NT2/D1 (cell line): ENCODE measurements at regions not wholly inside any gene's neighbourhood (a gene's known extent, or its start where the extent isn't known, plus 50 kb on each side); places are given as distances from the start of the nearest gene placed in this dataset.

ENCODE experiments used
- DNase-seq: peaks from one replicate; pipeline ENCODE4 v3.0.0-alpha.2; 2011; ENCODE audit warnings: low read depth, low spot score
- H3K27me3 ChIP-seq: 2 replicates; pipeline ENCODE4 v1.6.0; 2011; ENCODE audit warnings: mild to moderate bottlenecking; ENCODE audit not compliant: insufficient read length, insufficient read depth
- H3K36me3 ChIP-seq: 2 replicates; pipeline ENCODE4 v1.6.1; 2011; ENCODE audit warnings: mild to moderate bottlenecking, low read length, mixed read lengths; ENCODE audit not compliant: insufficient read depth, insufficient read length
- H3K4me1 ChIP-seq: 2 replicates; pipeline ENCODE4 v1.5.1; 2011; ENCODE audit not compliant: insufficient read depth, insufficient read length
- H3K4me3 ChIP-seq: 2 replicates; pipeline ENCODE4 v1.5.1; 2011; ENCODE audit warnings: low read depth; ENCODE audit not compliant: insufficient read length
- H3K9ac ChIP-seq: 2 replicates; pipeline ENCODE4 v1.6.0; 2011; ENCODE audit warnings: low read depth; ENCODE audit not compliant: insufficient read length
- H3K9me3 ChIP-seq: 2 replicates; pipeline ENCODE4 v1.5.1; 2011; ENCODE audit warnings: mild to moderate bottlenecking, low read length; ENCODE audit not compliant: insufficient read depth
- SUZ12 ChIP-seq: IDR thresholded peaks from 2 replicates; pipeline ENCODE4 v1.6.1; 2011; ENCODE audit not compliant: insufficient read length, insufficient read depth; ENCODE audit errors: extremely low read depth
- YY1 ChIP-seq: IDR thresholded peaks from 2 replicates; pipeline ENCODE4 v1.6.1; 2011; ENCODE audit not compliant: insufficient read length, insufficient read depth
- ZNF274 ChIP-seq: IDR thresholded peaks from 2 replicates; pipeline ENCODE4 v1.6.1; 2011; ENCODE audit warnings: mild to moderate bottlenecking, low read depth, low read length

DNA sequence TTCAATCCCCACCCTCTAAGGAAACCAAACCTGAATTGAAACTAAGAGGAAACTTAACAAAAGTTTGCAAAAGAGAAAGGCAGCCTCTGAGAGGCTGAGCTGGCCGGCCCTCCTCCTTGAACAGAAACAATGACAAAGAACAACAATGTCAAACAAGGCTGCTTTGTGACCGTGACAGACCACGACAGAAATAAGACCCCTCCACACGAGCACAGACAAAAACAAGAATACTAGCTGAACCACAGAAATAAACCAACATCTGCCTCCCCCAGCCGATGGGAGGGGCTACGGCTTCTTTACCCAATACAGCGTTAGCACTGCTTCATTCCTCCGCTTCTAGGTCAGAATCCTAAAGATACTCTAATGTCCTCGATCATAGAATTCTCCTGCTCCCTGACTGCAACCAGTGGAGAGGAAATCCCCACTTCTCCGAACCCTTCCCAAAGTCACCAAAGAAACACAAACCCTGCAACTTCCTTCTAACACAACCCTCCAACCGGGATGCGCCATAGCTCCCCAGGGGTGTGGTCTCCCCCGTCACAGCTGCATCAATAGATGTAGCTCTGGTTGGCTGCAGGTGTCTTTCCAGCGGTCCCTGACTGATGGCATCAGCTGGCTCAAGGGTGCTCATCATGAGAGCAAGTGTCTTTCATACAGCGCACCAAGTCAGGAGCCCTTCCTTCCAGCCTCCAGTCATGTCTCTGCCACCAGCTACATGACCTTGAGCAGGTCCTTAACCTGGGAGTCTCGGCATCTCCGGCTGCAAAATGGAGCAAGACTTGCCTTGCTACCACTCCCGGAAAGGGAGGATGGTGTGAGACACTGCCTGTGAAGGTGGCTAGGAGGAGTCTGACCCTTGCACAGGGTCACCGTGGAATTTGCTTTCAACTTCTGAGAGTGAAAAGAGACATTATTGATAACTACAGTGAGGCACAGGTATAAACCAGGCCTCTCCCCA, 198.6 kb downstream of the HAUS1 start:
- TF ChIP-seq SUZ12, result no peak
- no peak for TF ChIP-seq ZNF274
- TF ChIP-seq YY1, result no peak
- H3K36me3 ChIP-seq, result no peaks in the 10 kb centered on the region
- DNase-seq, result no peak
- no peak overlapping the region for H3K9ac ChIP-seq
- H3K27me3 ChIP-seq, result no peaks in the 10 kb centered on the region
- peaks cover 2% of the 10 kb centered on the region for H3K4me1 ChIP-seq
- H3K4me3 ChIP-seq, result no peak overlapping the region
- no peaks in the 10 kb centered on the region for H3K9me3 ChIP-seq

DNA sequence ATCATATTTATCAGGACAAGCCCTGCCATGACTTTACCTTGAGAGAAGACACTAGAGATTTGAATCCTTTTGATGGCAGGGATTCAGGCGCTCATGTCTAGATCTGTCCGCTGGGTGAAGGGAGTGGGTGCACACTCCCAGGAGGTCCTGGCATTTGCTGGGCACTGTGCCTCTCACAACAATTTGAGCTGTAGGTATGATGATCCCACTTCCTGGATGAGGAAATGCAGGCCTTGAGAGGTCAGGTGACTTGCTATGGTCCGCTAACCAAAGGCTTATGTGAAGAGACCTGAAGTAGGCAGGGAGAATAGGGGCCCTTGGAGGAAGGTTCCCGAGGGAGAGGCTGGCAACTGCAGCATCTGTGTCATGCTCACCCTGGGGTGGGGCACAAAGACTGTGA, 206.1 kb downstream of the HAUS1 start:
- H3K4me1 ChIP-seq, result no peaks in the 10 kb centered on the region
- TF ChIP-seq YY1 (no peak), SUZ12 (no peak), ZNF274 (no peak)
- no peak for DNase-seq
- no peak overlapping the region for H3K9ac ChIP-seq
- no peaks in the 10 kb centered on the region for H3K36me3 ChIP-seq
- H3K27me3 ChIP-seq, result no peaks in the 10 kb centered on the region
- no peaks in the 10 kb centered on the region for H3K9me3 ChIP-seq
- no peak overlapping the region for H3K4me3 ChIP-seq

DNA sequence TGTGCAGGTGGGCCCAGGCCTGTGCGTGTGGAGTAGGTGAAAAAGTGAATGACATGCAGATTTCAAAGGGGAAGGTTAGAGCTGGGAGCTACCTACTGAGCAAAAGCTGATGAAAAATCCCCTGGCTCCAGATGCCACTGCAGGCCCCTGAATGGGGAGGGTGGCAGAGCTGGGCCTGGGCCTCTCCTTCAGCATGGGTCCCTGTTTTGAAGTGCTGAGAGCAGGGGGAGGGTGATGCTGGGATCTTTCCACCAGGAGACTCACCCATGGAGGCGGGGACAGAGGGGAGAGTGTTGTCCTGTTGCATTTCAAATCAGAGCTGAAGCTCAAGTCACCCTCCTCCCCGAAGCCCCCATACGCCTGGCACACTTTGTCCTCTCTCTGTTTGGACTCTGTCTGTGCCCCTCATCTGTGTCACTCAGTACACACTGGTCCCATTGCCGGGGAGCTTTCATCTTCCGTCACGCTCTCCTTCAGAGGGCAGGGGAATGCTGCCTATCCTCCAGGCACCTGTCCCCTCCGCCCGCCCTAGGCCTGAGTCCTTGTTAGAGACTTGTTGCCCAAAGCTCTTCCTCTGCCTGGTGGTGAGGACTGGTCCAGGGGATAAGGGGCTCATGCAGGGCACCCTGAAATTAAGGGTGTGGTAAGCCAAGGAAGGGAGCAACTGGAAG, 206.6 kb downstream of the HAUS1 start:
- no peaks in the 10 kb centered on the region for H3K27me3 ChIP-seq
- no peak for DNase-seq
- no peaks in the 10 kb centered on the region for H3K9me3 ChIP-seq
- TF ChIP-seq YY1, result no peak
- no peak for TF ChIP-seq ZNF274
- TF ChIP-seq SUZ12, result no peak
- H3K36me3 ChIP-seq, result no peaks in the 10 kb centered on the region
- no peak overlapping the region for H3K9ac ChIP-seq
- no peak overlapping the region for H3K4me3 ChIP-seq
- H3K4me1 ChIP-seq, result no peaks in the 10 kb centered on the region

DNA sequence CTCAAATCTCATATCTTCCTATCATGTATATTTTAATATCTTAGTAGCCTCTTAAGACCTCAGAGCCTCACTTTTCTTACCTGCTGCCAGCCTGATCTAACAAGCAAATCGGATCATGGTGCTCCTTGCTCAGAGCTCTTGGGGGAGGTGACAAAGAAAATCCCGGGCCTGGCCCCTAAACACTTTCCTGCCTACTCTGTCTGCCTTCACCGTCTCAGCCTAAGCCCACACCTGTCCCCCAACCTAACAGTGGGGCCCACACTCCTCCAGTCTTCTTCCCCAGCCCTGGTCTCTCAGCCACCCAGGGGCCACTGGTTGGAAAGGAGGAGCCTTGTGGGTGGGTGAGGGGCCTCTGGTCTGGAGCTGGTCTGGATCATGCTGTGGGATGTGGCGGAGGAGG, 207.3 kb downstream of the HAUS1 start:
- no peaks in the 10 kb centered on the region for H3K9me3 ChIP-seq
- TF ChIP-seq ZNF274, result no peak
- TF ChIP-seq SUZ12, result no peak
- no peak for TF ChIP-seq YY1

DNA sequence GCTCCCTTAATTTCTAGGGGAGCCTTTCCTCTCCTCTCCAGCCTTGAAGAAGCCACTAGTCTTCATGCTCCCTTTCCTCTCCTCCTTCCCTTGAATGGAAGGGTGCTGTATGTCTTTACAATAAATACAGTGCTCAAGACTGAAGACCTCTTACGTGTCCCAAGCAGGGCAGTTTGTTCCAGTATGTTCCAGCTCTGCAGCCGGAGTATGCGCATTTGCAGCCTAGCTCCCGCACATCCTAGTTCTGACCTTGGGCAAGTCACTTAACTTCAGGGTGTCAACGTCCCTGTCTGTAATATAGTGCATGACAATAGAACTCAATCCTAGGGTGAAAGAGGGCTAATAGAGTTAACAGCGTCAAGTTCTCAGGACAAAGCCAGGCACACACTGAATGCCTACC, 208.0 kb downstream of the HAUS1 start:
- H3K9ac ChIP-seq, result no peak overlapping the region
- no peaks in the 10 kb centered on the region for H3K36me3 ChIP-seq
- H3K27me3 ChIP-seq, result no peaks in the 10 kb centered on the region
- DNase-seq, result no peak
- no peaks in the 10 kb centered on the region for H3K4me1 ChIP-seq
- TF ChIP-seq ZNF274 (no peak), SUZ12 (no peak), YY1 (no peak)
- no peak overlapping the region for H3K4me3 ChIP-seq
- H3K9me3 ChIP-seq, result no peaks in the 10 kb centered on the region

More for the DNA sequence above, 207.3 kb downstream of the HAUS1 start:
- no peaks in the 10 kb centered on the region for H3K36me3 ChIP-seq
- no peak for DNase-seq
- H3K9ac ChIP-seq, result no peak overlapping the region
- no peaks in the 10 kb centered on the region for H3K27me3 ChIP-seq
- H3K4me3 ChIP-seq, result no peak overlapping the region
- no peaks in the 10 kb centered on the region for H3K4me1 ChIP-seq

DNA sequence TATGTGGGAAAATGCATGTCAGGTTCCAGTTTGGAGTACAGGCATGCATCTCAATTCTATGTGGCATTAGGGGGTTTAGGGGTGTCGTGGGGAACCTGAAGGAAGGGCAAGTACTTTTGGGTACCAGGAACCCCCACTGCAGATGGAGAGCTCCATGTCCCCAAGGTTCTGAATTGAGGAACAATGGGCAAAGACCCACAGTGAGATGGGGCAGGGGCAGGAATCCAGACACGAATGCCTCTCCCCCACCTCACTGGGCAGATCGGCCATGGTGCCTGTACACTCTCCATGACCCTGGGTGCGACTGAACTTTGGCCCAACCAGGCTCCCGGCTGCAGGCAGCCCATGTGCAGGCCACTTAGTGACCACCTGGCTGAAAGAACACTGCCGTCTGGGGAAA, 209.3 kb downstream of the HAUS1 start:
- no peaks in the 10 kb centered on the region for H3K9me3 ChIP-seq
- DNase-seq, result no peak
- TF ChIP-seq SUZ12, result no peak
- no peak for TF ChIP-seq ZNF274
- TF ChIP-seq YY1, result no peak
- H3K36me3 ChIP-seq, result no peaks in the 10 kb centered on the region
- no peak overlapping the region for H3K4me3 ChIP-seq
- no peaks in the 10 kb centered on the region for H3K27me3 ChIP-seq
- no peak overlapping the region for H3K9ac ChIP-seq
- H3K4me1 ChIP-seq, result no peaks in the 10 kb centered on the region

DNA sequence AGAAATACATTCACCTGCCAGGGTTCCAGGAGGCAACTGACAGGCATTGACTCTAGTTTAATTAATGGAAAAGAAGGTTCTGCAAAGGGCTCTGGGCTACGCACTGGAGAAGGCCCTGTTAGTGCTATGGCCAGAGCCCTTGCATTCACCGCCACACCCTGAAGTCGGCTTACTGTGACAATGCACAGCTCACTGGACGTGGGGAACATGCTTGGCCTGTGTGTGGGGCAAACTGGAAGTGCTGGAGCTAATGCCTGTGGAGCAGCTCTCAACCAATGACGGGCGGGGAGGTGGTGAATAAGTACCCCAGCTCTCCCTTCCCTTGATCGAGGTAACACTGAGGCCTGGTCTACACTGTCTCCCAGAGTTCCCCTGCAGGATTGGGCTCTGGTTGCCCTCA, 209.8 kb downstream of the HAUS1 start:
- no peaks in the 10 kb centered on the region for H3K9me3 ChIP-seq

More for the DNA sequence above, 209.8 kb downstream of the HAUS1 start:
- no peak for TF ChIP-seq ZNF274
- TF ChIP-seq YY1, result no peak
- no peak for TF ChIP-seq SUZ12
- Histone ChIP-seq H3K27me3 (no peaks in the 10 kb centered on the region), H3K4me3 (no peak overlapping the region), H3K36me3 (no peaks in the 10 kb centered on the region), H3K9ac (no peak overlapping the region), H3K4me1 (no peaks in the 10 kb centered on the region)
- no peak for DNase-seq
